K562 (cell line): ENCODE measurements at regions not wholly inside any gene's neighbourhood (a gene's known extent, or its start where the extent isn't known, plus 50 kb on each side); places are given as distances from the start of the nearest gene placed in this dataset.

ENCODE experiments used
- ATAC-seq: fragments of 200-7000 bp; cut with Tn5 transposase; 3 replicates; pipeline ENCODE4 v1.9.1; 2020; ENCODE audit warnings: moderate library complexity
- BruUV-seq: library from RNA; stranded (reverse); fragments of 400-500 nt; replicated peaks from 2 replicates; lab custom pipeline; 2021; lab: Mats Ljungman, UMichigan
- CTCF ChIA-PET: fragments of 300-600 bp; formaldehyde crosslinking; extraction: SDS; loops from one replicate; lab custom pipeline; 2021; ENCODE audit warnings: low intra/inter-chr PET ratio; lab: Yijun Ruan, JAX
- POLR2A ChIA-PET: fragments of 300-600, 350-650 bp; sonication (Branson Sonifier 250); formaldehyde crosslinking; extraction: SDS; loops from one replicate; lab custom pipeline; 2021; ENCODE audit warnings: antibody characterized with exemption, inconsistent platforms; lab: Yijun Ruan, JAX
- DNase-seq, 4 experiments: peaks; one replicate each; pipeline versions ENCODE4 v3.0.0 to v3.0.0-alpha.2; 2011 to 2018; ENCODE audit warnings: low spot score in 3 of 4, mixed read lengths in 3 of 4; ENCODE audit errors: extremely low read depth in 1 of 4
- FAIRE-seq: peaks from 2 replicates; lab custom pipeline; 2011; peaks lifted over from hg19 to GRCh38; lab: Jason Lieb, UNC
- H2AFZ ChIP-seq: 2 replicates; pipeline ENCODE4 v1.6.0; 2011; ENCODE audit warnings: low read depth, low read length, control low read depth, inconsistent platforms
- H3K27ac ChIP-seq: fragments of 200-600 bp; 3 replicates; pipeline ENCODE4 v1.8.0; 2011; ENCODE audit warnings: low read depth, mild to moderate bottlenecking, control low read depth, inconsistent platforms, low read length, moderate library complexity, mixed read lengths; ENCODE audit errors: extremely low read depth
- H3K27me3 ChIP-seq, 2 experiments: fragments of 300-600 bp in 1 of 2; 2 replicates in 1 of 2; 3 replicates in 1 of 2; pipeline versions ENCODE4 v1.6.0 to v1.8.0; 2011; ENCODE audit warnings: inconsistent platforms in 2 of 2, low read length in 2 of 2, mild to moderate bottlenecking in 1 of 2, mixed read lengths in 1 of 2, moderate library complexity in 1 of 2; ENCODE audit not compliant: control insufficient read depth in 2 of 2, insufficient read depth in 2 of 2
- H3K36me3 ChIP-seq: fragments of 300-600 bp; 3 replicates; pipeline ENCODE4 v1.8.0; 2011; ENCODE audit warnings: mild to moderate bottlenecking, low read length, inconsistent platforms; ENCODE audit not compliant: control insufficient read depth, insufficient read depth
- H3K4me1 ChIP-seq, 2 experiments: fragments of 200-600 bp in 1 of 2; replicated peaks in 1 of 2; 2 replicates in 1 of 2; 3 replicates in 1 of 2; pipeline versions ENCODE4 v1.5.1 to v1.8.0; 2011; ENCODE audit warnings: inconsistent platforms in 2 of 2, low read length in 2 of 2, mild to moderate bottlenecking in 1 of 2, mixed read lengths in 1 of 2, moderate library complexity in 1 of 2; ENCODE audit not compliant: control insufficient read depth in 2 of 2, insufficient read depth in 2 of 2
- H3K4me2 ChIP-seq: 2 replicates; pipeline ENCODE4 v1.6.1; 2011; ENCODE audit warnings: low read length, control low read depth, inconsistent platforms, mixed read lengths; ENCODE audit not compliant: insufficient read depth
- H3K4me3 ChIP-seq: fragments of 200-600 bp; sonication (generic), shearing (Covaris generic); 2 replicates; pipeline ENCODE4 v1.5.1; 2016; ENCODE audit warnings: control low read depth, inconsistent platforms
- H3K79me2 ChIP-seq: fragments of 200-600 bp; 3 replicates; pipeline ENCODE4 v1.8.0; 2011; ENCODE audit warnings: low read length, inconsistent platforms; ENCODE audit not compliant: control insufficient read depth, insufficient read depth
- H3K9ac ChIP-seq, 2 experiments: 2 replicates each; pipeline versions ENCODE4 v1.6.0 to v1.6.1; 2011; ENCODE audit warnings: low read depth in 2 of 2, low read length in 2 of 2, control low read depth in 1 of 2, inconsistent platforms in 1 of 2, mild to moderate bottlenecking in 1 of 2, mixed read lengths in 1 of 2; ENCODE audit not compliant: insufficient read depth in 1 of 2
- H3K9me1 ChIP-seq: one replicate; pipeline ENCODE4 v1.6.0; 2011; ENCODE audit warnings: inconsistent platforms, mild to moderate bottlenecking, low read length, moderate library complexity; ENCODE audit not compliant: control insufficient read depth, insufficient read depth
- H3K9me3 ChIP-seq: replicated peaks from 2 replicates; pipeline ENCODE4 v1.5.1; 2011; ENCODE audit warnings: low read depth, low read length, inconsistent platforms; ENCODE audit not compliant: control insufficient read depth, insufficient read depth
- H4K20me1 ChIP-seq: replicated peaks from 2 replicates; pipeline ENCODE4 v1.6.1; 2011; ENCODE audit warnings: low read length, inconsistent platforms, mixed read lengths; ENCODE audit not compliant: control insufficient read depth, insufficient read depth
- CBX1 ChIP-seq: sonication (generic); IDR thresholded peaks from 2 replicates; pipeline ENCODE4 v1.6.1; 2016; ENCODE audit warnings: antibody characterized with exemption, low read depth, mild to moderate bottlenecking
- ELF2 ChIP-seq: fragments of 250-450 bp; sonication (Bioruptor Pico); IDR thresholded peaks from 2 replicates; pipeline ENCODE4 v1.5.0; 2021; ENCODE audit warnings: mild to moderate bottlenecking
- FOXK1 ChIP-seq: sonication (generic); formaldehyde crosslinking; IDR thresholded peaks from 2 replicates; pipeline ENCODE4 v1.8.0; 2022; ENCODE audit warnings: missing genetic modification reagents, mild to moderate bottlenecking, borderline replicate concordance
- HCFC1 ChIP-seq: IDR thresholded peaks from 2 replicates; pipeline ENCODE4 v1.6.1; 2012; ENCODE audit warnings: low read depth, low read length, improper control_type of control experiment
- NEUROD1 ChIP-seq: fragments of 150-350 bp; IDR thresholded peaks from 2 replicates; pipeline ENCODE4 v1.6.1; 2014; ENCODE audit warnings: borderline replicate concordance, low read length, low read depth; ENCODE audit not compliant: partially characterized antibody
- PCBP1 ChIP-seq: fragments of 200-400 bp; formaldehyde crosslinking; IDR thresholded peaks from 2 replicates; pipeline ENCODE4 v1.6.1; 2018; ENCODE audit warnings: mild to moderate bottlenecking, low read depth, low read length; ENCODE audit not compliant: poor library complexity, severe bottlenecking
- ZBTB12 ChIP-seq: fragments of 250-450 bp; sonication (Bioruptor Pico); IDR thresholded peaks from 2 replicates; pipeline ENCODE4 v1.4.0; 2020
- ZNF197 ChIP-seq: fragments of 200-800 bp; sonication (Bioruptor generic); IDR thresholded peaks from 2 replicates; pipeline ENCODE4 v1.6.1; 2016; ENCODE audit warnings: low read depth, missing genetic modification characterization, missing compliant biosample characterization
- ZNF586 ChIP-seq: fragments of 450-650 bp; formaldehyde crosslinking; conservative IDR thresholded peaks from 2 replicates; pipeline ENCODE4 v1.4.0; 2020; ENCODE audit warnings: mild to moderate bottlenecking, moderate library complexity
- WGBS: fragments of 100-300 bp; shearing (Covaris generic); methylation state at CpG from one replicate; pipeline ENCODE4 v1.1.6; 2016; ENCODE audit warnings: low coverage, mixed read lengths; ENCODE audit not compliant: insufficient coverage; ENCODE audit errors: missing lambda C conversion rate; 5-methylcytosine and 5-hydroxymethylcytosine counted together
- in situ Hi-C: fragments of 300-500 bp; cut with MboI; formaldehyde crosslinking; loops from 4 replicates; pipeline ENCODE4 v1.15.0; 2018; ENCODE audit warnings: inconsistent platforms, mixed read lengths
- intact Hi-C: fragments of 100-400 bp; cut with micrococcal nuclease; formaldehyde crosslinking; loops from 2 replicates; pipeline ENCODE4 v1.14.2; 2022
- TF ChIP-seq, protein P1 (sequence below): fragments of 250-450 bp; sonication (Bioruptor Pico); IDR thresholded peaks from 2 replicates; pipeline ENCODE4 v1.8.0; 2022; ENCODE audit warnings: moderate library complexity, mild to moderate bottlenecking, inconsistent platforms

- ATAC-seq (no peak), FAIRE-seq (no peak), DNase-seq (no peak)
- H3K9me3 ChIP-seq, result no peaks in the 10 kb centered on the region; the same call in 1 of the 2 replicates
- H4K20me1 ChIP-seq, result no peaks in the 10 kb centered on the region
- in situ Hi-C loops, result no loop called here
- no peak overlapping the region for H3K9ac ChIP-seq
- peak overlapping the region; percentile 82; the same call in 1 of the 2 replicates for H2AFZ ChIP-seq
- BruUV-seq, result no TSS peak
- H3K4me1 ChIP-seq, result peaks cover 14 to 50% of the 10 kb centered on the region in 2 experiments
- POLR2A ChIA-PET, result no interaction called here
- TF ChIP-seq CBX1 (no peak), ZNF197 (CRISPR knock-in tag) (no peak), NEUROD1 (no peak), HCFC1 (no peak), ZBTB12 (CRISPR knock-in tag) (no peak), ZNF586 (CRISPR knock-in tag) (no peak), FOXK1 (no peak), ELF2 (CRISPR knock-in tag) (no peak), PCBP1 (no peak)
- TF ChIP-seq, protein P1, sequence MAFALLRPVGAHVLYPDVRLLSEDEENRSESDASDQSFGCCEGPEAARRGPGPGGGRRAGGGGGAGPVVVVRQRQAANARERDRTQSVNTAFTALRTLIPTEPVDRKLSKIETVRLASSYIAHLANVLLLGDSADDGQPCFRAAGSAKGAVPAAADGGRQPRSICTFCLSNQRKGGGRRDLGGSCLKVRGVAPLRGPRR (CRISPR knock-in tag), result no peak
- TF ChIP-seq, all 486 proteins: peak for 0
- Histone ChIP-seq H3K36me3 (no peaks in the 10 kb centered on the region), H3K27ac (0 out of 3 replicates have a peak overlapping the region, but pooled peaks have one; percentile 76), H3K4me2 (peak overlapping the region; percentile 21; the same call in 1 of the 2 replicates), H3K27me3 (no peaks in the 10 kb centered on the region), H3K79me2 (no peaks in the 10 kb centered on the region; the same call in 2 of the 3 replicates), H3K4me3 (no peak overlapping the region), H3K9me1 (no peaks in the 10 kb centered on the region)
- 47% methylated on average over 3 of the region's 3 CpGs for WGBS
- CTCF ChIA-PET, result no interaction called here
- intact Hi-C loops, result no loop called here
Measured at GRCh38 chr20:4076033-4076432, 60.7 kb upstream of the RNF24 start.
